COLO668 (cell line): ENCODE measurements at regions not wholly inside any gene's neighbourhood (a gene's known extent, or its start where the extent isn't known, plus 50 kb on each side); places are given as distances from the start of the nearest gene placed in this dataset.
A peak's percentile ranks its signal among the peaks of the same experiment; 100 is the strongest.

ENCODE experiments used
- DNase-seq: peaks from one replicate; lab custom pipeline; 2025; ENCODE audit not compliant: unreplicated experiment; lab: John Stamatoyannopoulos, UW

DNA sequence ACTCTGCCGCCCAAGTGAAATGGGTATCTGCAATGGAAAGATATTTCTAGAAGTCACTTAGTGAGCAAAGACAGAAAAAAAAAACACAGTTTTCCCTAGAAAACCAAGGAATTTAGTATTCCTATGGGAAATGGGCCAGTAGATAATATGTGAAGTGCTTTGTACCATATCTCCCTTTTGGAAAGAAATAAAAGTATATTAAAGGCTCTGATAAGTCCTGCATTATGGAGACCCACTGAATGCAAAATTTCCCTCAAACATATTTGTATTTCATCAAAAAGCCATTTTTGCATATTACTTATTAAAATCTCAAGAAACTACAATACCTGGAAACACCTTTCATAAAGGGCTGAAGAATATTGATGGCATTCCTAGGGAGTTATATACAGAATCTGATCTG lies 51.6 kb upstream of the DYNLRB2 start:
- no peak for DNase-seq

- no peak for DNase-seq
Measured at GRCh38 chr16:80488167-80488566, 52.6 kb upstream of the DYNLRB2 start.

- no peak for DNase-seq
Measured at GRCh38 chr16:80480664-80481063, 60.1 kb upstream of the DYNLRB2 start.

- no peak for DNase-seq
Measured at GRCh38 chr16:80477838-80478237, 63.0 kb upstream of the DYNLRB2 start.

DNA sequence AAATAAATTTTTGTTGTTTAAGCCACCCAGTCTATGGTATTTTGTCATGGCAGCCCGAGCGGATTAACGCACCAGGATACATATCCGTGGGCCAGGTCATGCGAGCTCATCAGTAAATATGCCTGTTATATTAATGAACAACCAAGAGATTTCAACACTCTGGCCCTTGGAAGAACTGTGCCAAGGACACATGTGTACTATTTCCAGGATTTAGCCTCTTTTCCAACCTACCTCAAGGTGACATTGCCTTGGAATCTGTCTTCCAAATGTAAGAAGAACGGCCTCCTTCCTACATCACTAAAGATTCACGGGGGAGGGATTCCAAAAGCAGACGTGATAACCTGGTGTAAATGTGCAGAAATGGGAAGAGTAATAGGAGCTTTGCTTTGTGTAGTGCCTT lies 72.8 kb upstream of the DYNLRB2 start:
- DNase-seq: no peak

DNA sequence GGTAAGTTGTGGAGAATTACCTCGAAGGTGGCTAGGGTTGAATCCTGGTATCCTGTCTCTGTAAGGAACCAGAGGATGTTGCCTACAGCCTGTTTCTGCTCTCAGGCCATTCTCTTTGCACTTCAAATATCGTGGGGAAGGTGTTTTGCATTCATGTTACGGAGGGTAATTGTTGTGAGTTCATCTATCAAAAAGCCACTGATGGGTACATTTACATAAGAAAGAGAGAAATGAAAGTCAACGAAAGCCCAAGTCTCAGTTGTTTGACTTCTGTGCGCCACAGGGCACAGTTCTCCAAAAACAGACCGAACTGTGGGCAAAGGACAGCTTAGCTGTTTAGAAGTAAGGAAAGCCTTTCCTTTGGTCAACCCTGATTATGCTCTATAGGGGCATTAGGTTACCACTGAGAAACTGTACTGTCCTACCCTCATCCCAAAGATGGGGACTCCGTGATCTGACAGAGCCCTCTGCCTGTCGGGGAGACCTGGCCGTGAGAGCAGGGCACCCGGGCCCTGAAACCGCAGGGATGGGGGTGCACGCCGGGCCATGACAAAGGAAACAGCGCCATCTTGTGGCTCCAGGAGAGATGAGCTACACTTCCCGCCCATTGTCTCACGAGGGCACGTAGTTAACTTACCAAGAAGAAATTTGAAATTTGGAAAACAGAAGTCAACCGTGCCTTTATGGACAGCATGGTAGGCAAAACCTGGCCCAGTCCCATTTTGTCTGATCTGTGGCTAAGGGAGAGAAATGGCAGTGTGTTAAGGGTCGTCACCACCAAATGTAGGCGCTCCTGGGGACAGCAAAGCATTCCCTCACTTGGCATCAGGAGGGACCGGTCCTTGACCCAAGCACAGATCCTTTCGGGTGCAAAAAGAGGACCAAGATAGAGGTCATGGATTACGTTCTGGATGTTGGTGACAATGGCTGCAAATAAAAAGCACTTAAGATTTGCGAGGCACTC lies 74.5 kb upstream of the DYNLRB2 start:
- DNase-seq: peak; percentile 68

GRCh38 chr16:80463751-80464495 lies 76.9 kb upstream of the DYNLRB2 start:
- no peak for DNase-seq

DNA sequence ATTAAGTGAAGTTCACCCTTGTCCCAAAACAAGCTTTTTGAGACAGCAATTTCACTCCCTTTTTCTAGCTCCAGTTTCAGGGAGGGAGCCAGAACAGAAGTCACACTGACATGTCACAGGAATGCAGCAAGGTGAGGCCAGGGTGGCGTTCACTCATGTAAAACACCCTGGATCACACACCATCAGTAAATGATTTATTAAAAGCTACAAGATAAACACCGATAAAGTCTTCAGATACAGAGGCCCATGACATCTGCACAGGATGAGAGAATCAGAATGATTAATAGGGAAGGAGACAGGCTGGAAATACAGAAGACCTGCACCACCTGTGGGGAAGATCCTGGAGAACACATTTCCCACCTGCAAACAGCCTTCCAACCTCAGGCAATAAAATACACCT lies 77.5 kb upstream of the DYNLRB2 start:
- DNase-seq: peak; percentile 32

DNA sequence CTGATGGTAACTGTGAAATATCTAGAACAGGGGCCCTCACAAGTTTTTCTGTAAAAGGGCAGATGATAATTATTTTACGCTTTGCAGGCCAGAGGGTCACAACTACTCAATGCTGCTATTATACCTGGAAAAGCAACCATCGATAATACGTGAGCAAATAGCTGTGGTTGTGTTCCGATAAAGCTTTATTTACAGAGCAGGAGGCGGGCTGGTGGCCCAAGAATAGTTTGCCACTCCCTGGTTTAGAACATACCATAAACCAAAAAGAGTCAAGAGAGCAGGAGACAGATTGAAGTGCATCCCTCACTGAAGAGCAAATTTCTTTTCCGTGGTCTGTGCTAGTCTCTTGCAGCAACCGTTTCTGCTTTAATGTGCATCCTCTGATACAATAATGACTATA lies 77.9 kb upstream of the DYNLRB2 start:
- DNase-seq: peak; percentile 11

GRCh38 chr16:80460988-80461387 lies 79.8 kb upstream of the DYNLRB2 start:
- DNase-seq: no peak

DNA sequence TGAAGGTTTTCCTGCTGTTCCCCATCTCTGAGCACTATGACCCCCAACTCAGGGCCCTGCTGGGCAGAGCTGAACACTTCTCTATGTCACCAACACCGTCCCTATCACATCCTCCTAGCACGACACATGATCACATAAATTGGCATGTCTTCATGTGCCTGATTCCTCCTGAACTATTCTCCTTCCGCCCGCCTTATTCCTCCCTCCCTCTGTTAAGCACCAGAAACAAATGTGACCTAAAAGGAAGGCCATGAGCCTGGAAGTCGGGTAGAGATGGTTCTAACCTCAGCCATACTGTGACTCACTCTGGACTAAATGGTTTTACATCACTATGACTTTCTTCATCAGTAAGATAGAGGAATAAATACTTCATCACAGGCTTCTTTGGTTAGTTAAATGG lies 80.8 kb upstream of the DYNLRB2 start:
- DNase-seq: no peak

GRCh38 chr16:80459331-80459777 lies 81.4 kb upstream of the DYNLRB2 start:
- no peak for DNase-seq

GRCh38 chr16:80457871-80458270 lies 82.9 kb upstream of the DYNLRB2 start:
- DNase-seq: no peak

DNA sequence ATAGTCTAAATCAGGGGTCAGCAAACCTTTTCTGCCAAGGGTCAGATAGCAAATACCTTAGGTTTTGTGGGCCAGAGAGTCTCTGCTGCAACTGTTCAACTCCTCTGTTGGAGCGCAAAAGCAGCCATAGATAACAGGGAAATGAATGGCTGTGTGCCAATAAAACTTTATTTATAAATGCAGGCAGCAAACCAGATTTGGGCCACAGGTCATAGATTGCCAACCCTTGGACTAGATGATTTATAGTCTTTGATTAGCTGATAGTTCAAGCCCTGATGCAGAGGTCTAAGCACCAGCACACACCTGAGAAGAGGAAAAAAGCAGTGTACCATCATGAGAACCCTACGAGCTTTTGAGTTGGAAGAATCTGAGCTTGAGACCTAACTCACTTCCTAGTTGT lies 86.0 kb upstream of the DYNLRB2 start:
- DNase-seq: no peak

DNA sequence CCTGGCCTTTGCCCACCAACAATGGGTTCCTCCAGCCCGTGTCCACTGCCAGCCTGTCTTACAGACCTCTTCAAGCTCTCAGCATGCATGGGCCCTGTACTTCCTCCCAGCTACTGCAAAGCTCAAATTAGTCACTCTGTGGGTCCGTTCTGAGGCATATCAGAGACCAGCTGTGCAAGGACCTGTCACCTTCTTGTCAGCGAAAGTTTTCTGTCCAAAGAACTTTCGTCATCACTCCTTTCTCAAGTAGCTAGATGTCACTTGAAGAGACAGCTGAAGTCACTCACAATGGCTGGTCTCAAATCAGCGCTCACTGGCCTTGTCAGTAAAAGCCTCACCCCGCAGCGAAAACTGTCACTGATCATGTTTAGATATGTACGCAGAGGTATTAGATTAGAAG lies 91.4 kb upstream of the DYNLRB2 start:
- DNase-seq: no peak

- DNase-seq: no peak
Measured at GRCh38 chr16:80447241-80447640, 93.6 kb upstream of the DYNLRB2 start.

- no peak for DNase-seq
Measured at GRCh38 chr16:80442779-80443178, 98.0 kb upstream of the DYNLRB2 start.

GRCh38 chr16:80441935-80442334 lies 98.9 kb upstream of the DYNLRB2 start:
- no peak for DNase-seq

DNA sequence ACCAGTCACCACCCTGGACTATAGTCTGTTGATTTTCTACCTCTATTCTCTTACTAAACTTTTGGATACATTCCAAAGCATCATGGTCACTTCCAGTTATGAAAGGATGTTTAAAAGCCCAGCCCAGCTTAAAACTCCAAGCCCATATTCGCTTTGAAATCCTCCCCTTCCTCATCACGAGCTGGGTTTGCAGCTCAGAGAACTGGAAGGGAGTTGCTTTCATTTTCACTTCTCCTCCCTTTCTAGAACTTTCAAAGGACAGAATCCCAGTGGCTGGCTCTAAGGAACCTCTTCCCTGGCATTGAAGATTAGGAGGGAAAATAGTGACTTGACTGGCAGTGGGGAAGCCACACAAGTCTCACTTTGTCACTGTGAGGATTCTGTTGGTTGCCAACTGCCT lies 100.1 kb upstream of the DYNLRB2 start:
- no peak for DNase-seq

GRCh38 chr16:80437707-80438106 lies 103.1 kb upstream of the DYNLRB2 start:
- DNase-seq: no peak

GRCh38 chr16:80436510-80436909 lies 104.3 kb upstream of the DYNLRB2 start:
- no peak for DNase-seq

GRCh38 chr16:80433623-80434022 lies 107.2 kb upstream of the DYNLRB2 start:
- no peak for DNase-seq
